ENCODE measurements at regions not wholly inside any gene's neighbourhood (a gene's known extent, or its start where the extent isn't known, plus 50 kb on each side); places are given as distances from the start of the nearest gene placed in this dataset.
A peak's percentile ranks its signal among the peaks of the same experiment; 100 is the strongest.

- no peak for DNase-seq
Observed at GRCh38 chr5:56540266-56540665, 275.1 kb upstream of the MAP3K1 start.

- no peak for DNase-seq
Observed at GRCh38 chr5:56538580-56538979, 276.8 kb upstream of the MAP3K1 start.

GRCh38 chr5:56535347-56535746 lies 280.0 kb upstream of the MAP3K1 start:
- DNase-seq, result no peak

GRCh38 chr5:56534102-56534829 lies 281.1 kb upstream of the MAP3K1 start:
- DNase-seq, result peak; percentile 54

GRCh38 chr5:56532466-56532865 lies 282.9 kb upstream of the MAP3K1 start:
- DNase-seq, result peak; percentile 9

GRCh38 chr5:56530626-56531138 lies 284.7 kb upstream of the MAP3K1 start:
- no peak for DNase-seq

- DNase-seq, result no peak
Observed at GRCh38 chr5:56529666-56530430, 285.5 kb upstream of the MAP3K1 start.

GRCh38 chr5:56527174-56527573 lies 288.2 kb upstream of the MAP3K1 start:
- DNase-seq, result peak; percentile 5

GRCh38 chr5:56525113-56525512 lies 290.2 kb upstream of the MAP3K1 start:
- DNase-seq, result peak; percentile 31

- no peak for DNase-seq
Observed at GRCh38 chr5:56523790-56524575, 290.9 kb upstream of the ANKRD55 start.

GRCh38 chr5:56522960-56523359 lies 289.8 kb upstream of the ANKRD55 start:
- DNase-seq, result no peak

GRCh38 chr5:56522169-56522568 lies 289.0 kb upstream of the ANKRD55 start:
- no peak for DNase-seq

GRCh38 chr5:56520986-56521730 lies 288.0 kb upstream of the ANKRD55 start:
- DNase-seq, result no peak

GRCh38 chr5:56518820-56519219 lies 285.7 kb upstream of the ANKRD55 start:
- no peak for DNase-seq

GRCh38 chr5:56517011-56517416 lies 283.9 kb upstream of the ANKRD55 start:
- peak; percentile 54 for DNase-seq

- DNase-seq, result no peak
Observed at GRCh38 chr5:56516441-56516840, 283.3 kb upstream of the ANKRD55 start.

- no peak for DNase-seq
Observed at GRCh38 chr5:56516035-56516434, 282.9 kb upstream of the ANKRD55 start.

GRCh38 chr5:56515011-56515410 lies 281.9 kb upstream of the ANKRD55 start:
- no peak for DNase-seq

- DNase-seq, result no peak
Observed at GRCh38 chr5:56514245-56514644, 281.1 kb upstream of the ANKRD55 start.

GRCh38 chr5:56513141-56513540 lies 280.0 kb upstream of the ANKRD55 start:
- DNase-seq, result no peak

GRCh38 chr5:56512313-56512996 lies 279.3 kb upstream of the ANKRD55 start:
- DNase-seq, result no peak

GRCh38 chr5:56511326-56511841 lies 278.3 kb upstream of the ANKRD55 start:
- DNase-seq, result no peak
